GM21367 (cell line): ENCODE measurements at regions not wholly inside any gene's neighbourhood (a gene's known extent, or its start where the extent isn't known, plus 50 kb on each side); places are given as distances from the start of the nearest gene placed in this dataset.
"Not testable (repeated sequence)": the region's sequence is repeated elsewhere in the genome, so short reads cannot be mapped to it uniquely, and the experiment has no call there.

ENCODE experiments used
- ATAC-seq: cut with Tn5 transposase; IDR thresholded peaks from one replicate; pipeline ENCODE4 v1.9.1; 2021; ENCODE audit not compliant: unreplicated experiment

DNA sequence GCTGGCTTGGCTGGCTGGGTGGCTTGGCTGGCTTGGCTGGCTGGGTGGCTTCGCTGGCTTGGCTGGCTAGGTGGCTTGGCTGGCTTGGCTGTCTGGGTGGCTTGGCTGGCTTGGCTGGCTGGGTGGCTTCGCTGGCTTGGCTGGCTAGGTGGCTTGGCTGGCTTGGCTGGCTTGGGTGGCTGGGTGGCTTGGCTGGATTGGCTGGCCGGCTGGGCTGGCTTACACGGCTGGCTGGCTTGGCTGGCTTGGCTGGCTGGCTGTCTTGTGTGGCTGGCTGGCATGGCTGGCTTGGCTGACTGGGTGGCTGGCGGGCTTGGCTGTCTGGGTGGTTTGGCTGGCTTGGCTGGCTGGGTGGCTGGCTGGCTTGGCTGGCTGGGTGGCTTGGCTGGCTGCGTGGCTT, 437.0 kb downstream of the GOLGA6L6 start:
- ATAC-seq: not testable (repeated sequence)

DNA sequence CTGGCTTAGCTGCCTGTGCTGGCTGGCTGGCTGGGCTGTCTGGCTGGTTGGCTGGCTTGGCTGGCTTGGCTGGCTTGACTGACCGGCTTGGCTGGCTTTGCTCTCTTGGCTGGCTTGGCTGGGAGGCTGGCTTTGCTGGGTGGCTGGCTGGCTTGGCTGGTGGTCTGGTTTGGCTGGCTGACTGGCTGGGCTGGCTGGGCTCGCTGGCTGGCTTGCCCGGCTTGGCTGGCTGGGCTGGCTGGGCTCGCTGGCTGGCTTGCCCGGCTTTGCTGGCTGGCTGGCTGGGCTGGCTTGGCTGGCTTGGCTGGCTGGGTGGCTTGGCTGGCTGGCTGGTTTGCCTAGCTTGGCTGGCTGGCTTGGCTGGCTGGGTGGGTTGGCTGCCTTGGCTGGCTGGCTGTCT, 438.7 kb downstream of the GOLGA6L6 start:
- not testable (repeated sequence) for ATAC-seq

DNA sequence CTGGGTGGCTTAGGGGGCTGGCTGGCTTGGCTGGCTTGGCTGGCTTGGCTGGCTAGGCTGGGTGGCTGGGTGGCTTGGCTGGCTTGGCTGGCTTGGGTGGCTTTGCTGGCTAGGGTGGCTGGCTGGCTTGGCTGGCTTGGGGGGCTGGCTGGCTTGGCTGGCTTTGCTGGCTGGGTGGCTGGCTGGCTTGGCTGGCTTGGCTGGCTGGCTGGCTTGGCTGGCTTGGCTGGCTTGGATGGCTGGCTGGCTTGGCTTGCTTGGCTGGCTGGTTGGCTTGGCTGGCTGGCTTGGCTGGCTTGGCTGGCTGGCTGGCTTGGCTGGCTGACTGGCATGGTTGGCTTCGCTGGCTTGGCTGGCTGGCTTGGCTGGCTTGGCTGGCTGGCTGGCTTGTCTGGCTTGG, 439.4 kb downstream of the GOLGA6L6 start:
- not testable (repeated sequence) for ATAC-seq

- ATAC-seq: not testable (repeated sequence)
Observed at GRCh38 chr15:20101281-20101680, 440.3 kb downstream of the GOLGA6L6 start.

DNA sequence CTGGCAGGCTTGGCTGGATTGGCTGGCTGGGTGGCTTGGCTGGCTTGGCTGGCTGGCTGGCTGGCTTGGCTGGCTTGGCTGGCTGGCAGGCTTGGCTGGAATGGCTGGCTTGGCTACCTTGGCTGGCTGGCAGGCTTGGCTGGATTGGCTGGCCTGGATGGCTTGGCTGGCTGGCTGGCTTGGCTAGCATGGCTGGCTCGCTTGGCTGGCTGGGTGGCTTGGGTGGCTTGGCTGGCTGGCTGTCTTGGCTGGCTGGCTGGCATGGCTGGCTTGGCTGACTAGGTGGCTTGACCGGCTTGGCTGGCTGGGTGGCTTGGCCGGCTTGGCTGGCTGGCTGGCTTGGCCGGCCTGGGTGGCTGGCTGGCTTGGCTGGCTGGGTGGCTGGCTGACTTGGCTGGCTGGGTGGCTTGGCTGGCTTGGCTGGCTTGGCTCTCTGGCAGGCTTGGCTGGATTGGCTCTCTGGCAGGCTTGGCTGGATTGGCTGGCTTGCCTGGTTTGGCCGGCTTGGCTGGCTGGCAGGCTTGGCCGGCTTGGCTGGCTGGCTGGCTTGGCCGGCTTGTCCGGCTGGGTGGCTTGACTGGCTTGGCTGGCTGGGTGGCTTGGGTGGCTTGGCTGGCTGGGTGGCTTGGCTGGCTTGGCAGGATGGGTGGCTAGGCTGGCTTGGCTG, 440.9 kb downstream of the GOLGA6L6 start:
- ATAC-seq: not testable (repeated sequence)

DNA sequence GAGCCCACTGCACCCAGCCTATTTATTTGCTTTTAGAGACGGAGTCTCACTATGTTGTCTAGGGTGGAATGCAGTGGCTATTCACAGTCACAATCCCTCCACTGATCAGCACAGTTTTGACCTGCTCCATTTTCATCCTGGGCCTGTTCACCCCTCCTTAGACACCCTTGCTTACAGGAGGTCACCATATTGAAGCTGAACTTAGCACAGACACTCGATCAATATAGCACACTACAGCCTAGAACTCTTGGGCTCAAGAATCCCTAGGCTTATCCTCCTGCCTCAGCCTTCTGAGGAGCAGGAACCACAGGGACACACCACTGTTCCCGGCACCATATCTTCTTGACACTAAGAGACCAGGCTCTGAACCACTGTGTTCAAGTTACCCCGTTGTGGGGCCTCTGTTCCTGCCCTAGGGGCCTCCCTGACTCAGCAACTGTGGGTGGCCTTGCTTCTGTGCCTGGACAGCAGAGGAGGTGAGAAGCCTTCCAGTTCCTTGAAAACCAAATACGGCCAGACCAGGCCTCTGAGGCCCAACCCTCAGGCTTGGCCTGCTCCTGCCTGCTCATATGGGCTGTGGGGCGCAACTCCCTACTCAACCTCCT, 445.8 kb downstream of the GOLGA6L6 start:
- not testable (repeated sequence) for ATAC-seq

- not testable (repeated sequence) for ATAC-seq
Observed at GRCh38 chr15:20089541-20089940, 452.1 kb downstream of the GOLGA6L6 start.

- not testable (repeated sequence) for ATAC-seq
Observed at GRCh38 chr15:20084026-20084425, 457.6 kb downstream of the GOLGA6L6 start.

GRCh38 chr15:20074082-20074481, 467.5 kb downstream of the GOLGA6L6 start:
- ATAC-seq: not testable (repeated sequence)

DNA sequence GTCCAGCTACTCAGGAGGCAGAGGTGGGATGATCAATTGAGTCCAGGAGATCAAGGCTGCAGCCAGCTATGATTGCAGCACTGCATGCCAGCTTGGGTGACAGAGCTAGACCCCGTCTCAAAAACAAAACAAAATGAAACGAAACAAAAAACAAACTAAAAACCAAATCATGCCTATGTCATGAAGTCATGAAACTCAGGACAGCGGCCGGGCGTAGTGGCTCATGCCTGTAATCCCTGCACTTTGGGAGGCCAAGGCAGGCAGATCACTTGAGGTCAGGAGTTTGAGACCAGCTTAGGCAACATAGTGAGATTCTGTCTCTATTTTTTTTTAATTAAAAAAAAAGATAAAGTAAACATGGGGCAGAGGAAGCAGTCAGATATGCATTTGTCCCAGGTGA, 472.6 kb downstream of the GOLGA6L6 start:
- ATAC-seq: not testable (repeated sequence)

DNA sequence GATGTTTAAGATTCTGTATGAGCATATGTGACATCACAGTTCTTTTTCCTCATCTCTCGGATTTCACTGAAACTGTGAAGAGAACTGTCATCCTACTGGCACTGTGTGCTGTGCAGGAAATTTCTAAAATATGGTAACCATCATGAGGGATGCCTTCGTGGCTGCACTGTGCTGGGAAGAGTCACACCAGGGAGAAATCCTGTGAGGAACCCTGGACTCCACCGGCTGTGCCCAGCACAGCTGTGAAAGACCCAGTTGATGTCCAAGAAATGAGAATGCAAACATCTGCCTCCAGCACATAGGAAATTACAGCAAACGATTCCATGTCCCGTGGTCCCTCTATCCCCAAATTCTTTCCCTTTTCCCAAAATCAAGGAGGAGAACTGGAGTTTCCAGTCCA, 475.4 kb downstream of the GOLGA6L6 start:
- ATAC-seq: not testable (repeated sequence)

- not testable (repeated sequence) for ATAC-seq
Observed at GRCh38 chr15:20065508-20065907, 476.1 kb downstream of the GOLGA6L6 start.

GRCh38 chr15:20063167-20063566, 478.4 kb downstream of the GOLGA6L6 start:
- not testable (repeated sequence) for ATAC-seq

- ATAC-seq: not testable (repeated sequence)
Observed at GRCh38 chr15:20060838-20061237, 480.8 kb downstream of the GOLGA6L6 start.

GRCh38 chr15:20056871-20057270, 484.7 kb downstream of the GOLGA6L6 start:
- not testable (repeated sequence) for ATAC-seq

- ATAC-seq: not testable (repeated sequence)
Observed at GRCh38 chr15:20055921-20056320, 485.7 kb downstream of the GOLGA6L6 start.

GRCh38 chr15:20048189-20048588, 493.4 kb downstream of the GOLGA6L6 start:
- not testable (repeated sequence) for ATAC-seq

GRCh38 chr15:20045165-20045564, 496.4 kb downstream of the GOLGA6L6 start:
- not testable (repeated sequence) for ATAC-seq

DNA sequence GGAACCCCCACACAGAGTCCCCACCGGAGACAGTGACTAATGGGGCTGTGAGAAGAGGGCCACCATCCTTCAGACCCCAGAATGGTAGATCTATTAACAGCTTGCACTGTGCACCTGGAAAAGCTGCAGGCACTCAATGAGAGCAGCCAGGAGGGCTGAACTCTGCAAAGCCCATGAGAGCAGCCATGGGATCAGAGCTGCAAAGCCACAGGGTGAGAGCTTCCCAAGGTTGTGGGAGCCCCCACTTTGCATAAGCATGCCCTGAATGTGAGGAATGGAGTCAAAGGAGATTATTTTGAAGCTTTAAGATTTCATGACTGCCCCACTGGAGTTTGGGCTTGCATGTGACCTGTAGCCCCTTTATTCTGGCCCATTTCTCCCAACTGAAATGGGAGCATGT, 500.9 kb downstream of the GOLGA6L6 start:
- not testable (repeated sequence) for ATAC-seq

DNA sequence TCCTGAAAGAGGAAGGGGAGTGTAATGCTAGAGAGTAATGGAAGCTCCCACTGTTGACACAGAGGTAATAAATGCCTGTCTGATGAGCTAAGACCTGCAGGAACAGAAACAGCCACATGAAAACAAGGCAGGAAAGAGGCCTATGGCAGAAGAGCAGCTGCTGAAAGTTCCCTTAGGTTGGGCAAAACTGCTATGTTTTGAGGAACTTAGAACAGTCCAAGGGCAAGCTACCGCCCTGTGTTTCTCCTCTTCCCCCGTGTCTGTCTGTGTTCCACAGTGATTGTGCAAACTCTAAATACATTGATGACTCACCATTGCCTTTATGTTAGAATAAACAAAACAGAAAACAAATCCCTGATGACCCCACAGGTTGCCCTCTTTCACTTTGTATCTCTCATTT, 516.6 kb downstream of the GOLGA6L6 start:
- ATAC-seq: not testable (repeated sequence)

GRCh38 chr15:20022349-20022748, 519.3 kb downstream of the GOLGA6L6 start:
- not testable (repeated sequence) for ATAC-seq

DNA sequence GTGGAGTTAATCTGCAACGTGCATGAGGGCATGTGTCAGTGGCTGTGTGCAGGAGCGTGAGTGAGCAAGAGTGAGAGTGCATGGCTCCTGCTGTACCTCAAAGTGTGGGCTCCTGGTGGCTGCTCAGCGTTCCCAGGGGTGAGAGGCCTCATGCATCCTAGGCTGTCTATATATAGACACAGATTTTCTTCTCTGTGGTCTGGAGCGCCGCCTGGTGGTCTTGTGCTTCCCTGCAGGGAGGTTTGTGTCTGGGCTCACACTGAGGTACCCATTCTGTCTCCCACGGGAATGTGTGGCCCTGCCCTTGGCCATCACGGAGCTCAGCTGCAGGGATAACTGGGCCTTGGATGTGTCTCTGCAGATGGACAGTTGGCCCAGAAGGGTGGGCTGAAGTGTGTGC, 520.2 kb downstream of the GOLGA6L6 start:
- ATAC-seq: not testable (repeated sequence)
